ENCODE measurements at regions not wholly inside any gene's neighbourhood (a gene's known extent, or its start where the extent isn't known, plus 50 kb on each side); places are given as distances from the start of the nearest gene placed in this dataset.
A peak's percentile ranks its signal among the peaks of the same experiment; 100 is the strongest.

GRCh38 chr2:220163486-220163885 is 536.1 kb downstream of the SLC4A3 start:
- ATAC-seq (no peak), DNase-seq (no peak), FAIRE-seq (no peak)
- no peaks in the 10 kb centered on the region for H3K4me1 ChIP-seq
- 54 to 56% methylated on average over 2 of the region's 2 CpGs for WGBS, 2 donors
- intact Hi-C loops (cut with DNase I): loop anchor here in 1 of 3 donors (10.0 kb wide), 1 partner anchor 1411 kb away; the partner anchor contains the start of gene EPHA4
- no peaks in the 10 kb centered on the region for H3K27me3 ChIP-seq
- H3K36me3 ChIP-seq: no peaks in the 10 kb centered on the region
- H3K4me3 ChIP-seq: no peak overlapping the region
- no peak for TF ChIP-seq CTCF (IDR thresholded peaks at IDR 0.05)
- no peaks in the 10 kb centered on the region for H3K9me3 ChIP-seq
- H3K27ac ChIP-seq: no peak overlapping the region

GRCh38 chr2:220165401-220165800 is 538.0 kb downstream of the SLC4A3 start:
- H3K4me1 ChIP-seq: no peaks in the 10 kb centered on the region
- no peaks in the 10 kb centered on the region for H3K36me3 ChIP-seq
- DNase-seq (peak in 3 of 6 donors; percentile 30 to 55 (median 52)), FAIRE-seq (no peak), ATAC-seq (peak; percentile 66 to 98 (median 88))
- TF ChIP-seq CTCF (IDR thresholded peaks at IDR 0.05): peak in 2 of 4 donors; percentile 9 to 21
- intact Hi-C loops (cut with DNase I): loop anchor here in 1 of 3 donors (10.0 kb wide), 1 partner anchor 1409 kb away; the partner anchor contains the start of gene EPHA4
- no peak overlapping the region for H3K4me3 ChIP-seq
- H3K9me3 ChIP-seq: no peaks in the 10 kb centered on the region
- 11 to 17% methylated on average over 4 of the region's 4 CpGs for whole genome bisulfite sequencing, 2 donors
- no peaks in the 10 kb centered on the region for H3K27me3 ChIP-seq
- no peak overlapping the region for H3K27ac ChIP-seq

GRCh38 chr2:220166616-220167015 is 539.2 kb downstream of the SLC4A3 start:
- Histone ChIP-seq H3K27ac (no peak overlapping the region), H3K36me3 (no peaks in the 10 kb centered on the region), H3K4me1 (no peaks in the 10 kb centered on the region), H3K4me3 (no peak overlapping the region), H3K9me3 (no peaks in the 10 kb centered on the region), H3K27me3 (no peaks in the 10 kb centered on the region)
- ATAC-seq (no peak), FAIRE-seq (no peak), DNase-seq (no peak)
- WGBS, 2 donors: 80 to 82% methylated on average over 3 of the region's 3 CpGs
- intact Hi-C loops (cut with DNase I): loop anchor here in 1 of 3 donors (10.0 kb wide), 1 partner anchor 1408 kb away; the partner anchor contains the start of gene EPHA4
- TF ChIP-seq CTCF (IDR thresholded peaks at IDR 0.05): no peak

- 96 to 97% methylated on average over 4 of the region's 4 CpGs for WGBS, 2 donors
- Histone ChIP-seq H3K9me3 (no peaks in the 10 kb centered on the region), H3K4me3 (no peak overlapping the region), H3K27me3 (no peaks in the 10 kb centered on the region), H3K4me1 (no peaks in the 10 kb centered on the region), H3K36me3 (no peaks in the 10 kb centered on the region), H3K27ac (no peak overlapping the region)
- intact Hi-C loops (cut with DNase I): loop anchor here in 1 of 3 donors (10.0 kb wide), 1 partner anchor 1407 kb away; the partner anchor contains the start of gene EPHA4
- FAIRE-seq (no peak), DNase-seq (no peak), ATAC-seq (no peak)
- no peak for TF ChIP-seq CTCF (IDR thresholded peaks at IDR 0.05)
Observed at GRCh38 chr2:220167956-220168355, 540.5 kb downstream of the SLC4A3 start.

GRCh38 chr2:220168891-220169546 is 541.6 kb downstream of the SLC4A3 start:
- H3K27me3 ChIP-seq: no peaks in the 10 kb centered on the region
- no peak for TF ChIP-seq CTCF (IDR thresholded peaks at IDR 0.05)
- H3K4me1 ChIP-seq: no peaks in the 10 kb centered on the region
- no peak for ATAC-seq
- H3K9me3 ChIP-seq: no peaks in the 10 kb centered on the region
- H3K36me3 ChIP-seq: no peaks in the 10 kb centered on the region
- FAIRE-seq: no peak
- no peak for DNase-seq
- 87 to 91% methylated on average over 4 of the region's 4 CpGs for WGBS, 2 donors
- no peak overlapping the region for H3K27ac ChIP-seq
- no peak overlapping the region for H3K4me3 ChIP-seq
- intact Hi-C loops (cut with DNase I): loop anchor here in 1 of 3 donors (10.0 kb wide), 1 partner anchor 1406 kb away; the partner anchor contains the start of gene EPHA4

All from pancreas (tissue), 10 donors.